HCT116 (cell line): ENCODE measurements at regions not wholly inside any gene's neighbourhood (a gene's known extent, or its start where the extent isn't known, plus 50 kb on each side); places are given as distances from the start of the nearest gene placed in this dataset.

Experiments used
- ATAC-seq: fragments of 200-7000 bp; cut with Tn5 transposase; 2 replicates; pipeline ENCODE4 v1.9.1; 2020; ENCODE audit warnings: mild to moderate bottlenecking, moderate library complexity
- BruUV-seq: library from RNA; stranded (reverse); fragments of 400-500 nt; replicated peaks from 2 replicates; lab custom pipeline; 2021; lab: Mats Ljungman, UMichigan
- CTCF ChIA-PET: fragments of 300-600 bp; sonication (Branson Sonifier 250); formaldehyde crosslinking; loops from one replicate; lab custom pipeline; 2021; ENCODE audit warnings: antibody characterized with exemption; lab: Charles Lee
- POLR2A ChIA-PET: fragments of 300-600, 350-600 bp; sonication (Branson Sonifier 250); formaldehyde crosslinking; loops from one replicate; lab custom pipeline; 2021; ENCODE audit warnings: antibody characterized with exemption; lab: Charles Lee
- RAD21 ChIA-PET, 2 experiments: fragments of 300-600 bp; sonication (Branson Sonifier 250); formaldehyde crosslinking; loops; one replicate each; lab custom pipeline; 2023; ENCODE audit warnings: low total read pairs in 2 of 2; ENCODE audit not compliant: uncharacterized antibody in 2 of 2, unreplicated experiment in 2 of 2, low non-redundant PET in 1 of 2; lab: Charles Lee
- DNase-seq: peaks from one replicate; pipeline ENCODE4 v3.0.0-alpha.2; 2010; ENCODE audit warnings: low read depth, low spot score
- H2AFZ ChIP-seq: fragments of 200-600 bp; shearing (Covaris generic), sonication (generic); 2 replicates; pipeline ENCODE4 v1.6.1; 2017; ENCODE audit warnings: low read depth, mixed run types, mixed read lengths, antibody characterized with exemption, low read length; ENCODE audit not compliant: poor library complexity, severe bottlenecking
- H3K27ac ChIP-seq: 2 replicates; pipeline ENCODE4 v1.5.1; 2012; ENCODE audit warnings: low read depth, low read length
- H3K27me3 ChIP-seq: fragments of 200-600 bp; sonication (generic); 2 replicates; pipeline ENCODE4 v1.6.1; 2016; ENCODE audit warnings: mixed run types, low read length, mixed read lengths; ENCODE audit not compliant: insufficient read depth
- H3K36me3 ChIP-seq, 2 experiments: fragments of 200-500 bp in 1 of 2; fragments of 200-600 bp in 1 of 2; sonication (Bioruptor generic) in 1 of 2; sonication (generic) in 1 of 2; 2 replicates each; pipeline versions ENCODE4 v1.5.1 to v1.6.1; 2014 to 2016; ENCODE audit warnings: low read length in 2 of 2, inconsistent platforms in 1 of 2, mixed read lengths in 1 of 2, mixed run types in 1 of 2; ENCODE audit not compliant: insufficient read depth in 2 of 2, control insufficient read depth in 1 of 2
- H3K4me1 ChIP-seq, 2 experiments: fragments of 200-600 bp in 1 of 2; sonication (generic) in 1 of 2; 2 replicates each; pipeline versions ENCODE4 v1.5.1 to v1.6.1; 2012 to 2017; ENCODE audit warnings: low read length in 2 of 2, inconsistent platforms in 1 of 2, mild to moderate bottlenecking in 1 of 2, mixed read lengths in 1 of 2, mixed run types in 1 of 2, moderate library complexity in 1 of 2; ENCODE audit not compliant: insufficient read depth in 2 of 2, control insufficient read depth in 1 of 2
- H3K4me2 ChIP-seq: fragments of 200-600 bp; sonication (generic); 2 replicates; pipeline ENCODE4 v1.6.1; 2017; ENCODE audit warnings: mixed run types, low read length, mixed read lengths
- H3K4me3 ChIP-seq, 2 experiments: fragments of 200-600 bp in 1 of 2; sonication (generic) in 1 of 2; replicated peaks in 1 of 2; 2 replicates each; pipeline ENCODE4 v1.5.1; 2011 to 2016; ENCODE audit warnings: low read length in 2 of 2, control low read depth in 1 of 2, low read depth in 1 of 2, mild to moderate bottlenecking in 1 of 2, mixed read lengths in 1 of 2, mixed run types in 1 of 2
- H3K79me2 ChIP-seq: fragments of 200-600 bp; sonication (generic); 2 replicates; pipeline ENCODE4 v1.6.1; 2017; ENCODE audit warnings: mild to moderate bottlenecking, mixed run types, low read length, moderate library complexity, mixed read lengths; ENCODE audit not compliant: insufficient read depth
- H3K9ac ChIP-seq: fragments of 200-600 bp; sonication (generic); 2 replicates; pipeline ENCODE4 v1.6.1; 2016; ENCODE audit warnings: low read length, mixed read lengths
- H3K9me2 ChIP-seq: fragments of 200-600 bp; sonication (generic), shearing (Covaris generic); 2 replicates; pipeline ENCODE4 v1.6.1; 2017; ENCODE audit warnings: mixed run types, mild to moderate bottlenecking, moderate library complexity; ENCODE audit not compliant: insufficient read depth
- H3K9me3 ChIP-seq, 2 experiments: fragments of 200-500 bp in 1 of 2; fragments of 200-600 bp in 1 of 2; sonication (Bioruptor generic) in 1 of 2; sonication (generic) in 1 of 2; 2 replicates each; pipeline ENCODE4 v1.6.1; 2014 to 2017; ENCODE audit warnings: low read length in 2 of 2, mixed read lengths in 2 of 2, inconsistent platforms in 1 of 2, low read depth in 1 of 2, mild to moderate bottlenecking in 1 of 2, mixed run types in 1 of 2, moderate library complexity in 1 of 2; ENCODE audit not compliant: control insufficient read depth in 1 of 2, insufficient read depth in 1 of 2
- H4K20me1 ChIP-seq: fragments of 200-600 bp; sonication (generic), shearing (Covaris generic); 2 replicates; pipeline ENCODE4 v1.6.1; 2017; ENCODE audit warnings: mixed run types, mild to moderate bottlenecking, moderate library complexity; ENCODE audit not compliant: insufficient read depth
- CBX3 ChIP-seq: IDR thresholded peaks from 2 replicates; pipeline ENCODE4 v1.6.1; 2012; ENCODE audit warnings: low read depth
- CEBPB ChIP-seq: IDR thresholded peaks from 2 replicates; pipeline ENCODE4 v1.6.1; 2012; ENCODE audit warnings: low read depth
- EGR1 ChIP-seq: IDR thresholded peaks from 2 replicates; pipeline ENCODE4 v1.6.1; 2012; ENCODE audit warnings: low read depth
- ELF1 ChIP-seq: IDR thresholded peaks from 2 replicates; pipeline ENCODE4 v1.6.1; 2012; ENCODE audit warnings: low read depth, borderline replicate concordance
- EZH2phosphoT487 ChIP-seq: fragments of 200-600 bp; IDR thresholded peaks from 2 replicates; pipeline ENCODE4 v1.6.1; 2018; ENCODE audit warnings: antibody characterized with exemption, borderline replicate concordance
- FOSL1 ChIP-seq: IDR thresholded peaks from 2 replicates; pipeline ENCODE4 v1.6.1; 2012; ENCODE audit warnings: low read depth
- POLR2A ChIP-seq: IDR thresholded peaks from 2 replicates; pipeline ENCODE4 v1.7.0; 2011; ENCODE audit warnings: borderline replicate concordance; ENCODE audit not compliant: insufficient read depth, insufficient read length; ENCODE audit errors: extremely low read depth
- POLR2AphosphoS5 ChIP-seq: IDR thresholded peaks from 2 replicates; pipeline ENCODE4 v1.6.1; 2011; ENCODE audit warnings: mild to moderate bottlenecking, low read depth, low read length, moderate library complexity
- SIN3A ChIP-seq: IDR thresholded peaks from 2 replicates; pipeline ENCODE4 v1.6.1; 2012; ENCODE audit warnings: low read depth
- SRF ChIP-seq: IDR thresholded peaks from 2 replicates; pipeline ENCODE4 v1.6.1; 2012; ENCODE audit warnings: low read depth
- YY1 ChIP-seq: IDR thresholded peaks from 2 replicates; pipeline ENCODE4 v1.6.1; 2011; ENCODE audit warnings: low read length, low read depth, moderate library complexity, mild to moderate bottlenecking; ENCODE audit not compliant: insufficient replicate concordance; ENCODE audit errors: extremely low read depth
- ZFX ChIP-seq: fragments of 450-650 bp; IDR thresholded peaks from 2 replicates; pipeline ENCODE4 v1.6.1; 2017
- ZNF274 ChIP-seq: fragments of 200-500 bp; sonication (Bioruptor generic); IDR thresholded peaks from 2 replicates; pipeline ENCODE4 v1.6.1; 2014; ENCODE audit warnings: mild to moderate bottlenecking, low read depth, low read length, inconsistent platforms
- intact Hi-C: fragments of 100-400 bp; cut with micrococcal nuclease; formaldehyde crosslinking; loops from 2 replicates; pipeline ENCODE4 v1.10.0; 2022
- TF ChIP-seq, protein P1 (sequence below): IDR thresholded peaks from 2 replicates; pipeline ENCODE4 v1.6.1; 2012
- TF ChIP-seq, protein P2 (sequence below), 3 experiments: fragments of 200-600 bp in 1 of 3; sonication (generic) in 1 of 3; IDR thresholded peaks in 2 of 3; conservative IDR thresholded peaks in 1 of 3; 2 replicates each; pipeline ENCODE4 v1.5.1; 2012 to 2017; ENCODE audit warnings: low read depth in 2 of 3, low read length in 2 of 3, antibody characterized with exemption in 1 of 3, borderline replicate concordance in 1 of 3, control low read depth in 1 of 3, mild to moderate bottlenecking in 1 of 3, mixed read lengths in 1 of 3, mixed run types in 1 of 3, moderate library complexity in 1 of 3; ENCODE audit not compliant: insufficient read depth in 1 of 3
- TF ChIP-seq, protein P3 (sequence below): IDR thresholded peaks from 2 replicates; pipeline ENCODE4 v1.6.1; 2012; ENCODE audit warnings: low read depth

DNA sequence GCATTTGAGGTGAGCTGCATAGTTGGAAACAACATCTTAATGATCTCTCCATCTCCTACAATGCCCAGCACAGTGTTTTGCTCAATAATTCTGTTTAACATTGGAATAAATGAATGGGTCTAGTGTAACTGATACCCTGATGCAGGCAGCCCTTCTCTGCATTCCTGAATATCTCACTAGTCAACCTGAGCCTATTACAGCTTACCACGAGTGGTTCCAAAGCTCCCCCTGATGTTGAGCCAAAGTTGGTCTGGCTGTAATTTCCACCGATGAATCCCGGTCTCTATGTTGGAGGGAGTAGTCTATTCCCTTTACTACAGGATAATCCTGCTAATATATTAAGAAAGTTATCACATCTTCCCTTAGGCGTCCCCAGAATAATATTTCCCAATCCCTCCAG, 63.8 kb downstream of the ZBTB18 start:
- RAD21 ChIA-PET = no interaction called here
- TF ChIP-seq CEBPB = no peak
- TF ChIP-seq, protein P1, sequence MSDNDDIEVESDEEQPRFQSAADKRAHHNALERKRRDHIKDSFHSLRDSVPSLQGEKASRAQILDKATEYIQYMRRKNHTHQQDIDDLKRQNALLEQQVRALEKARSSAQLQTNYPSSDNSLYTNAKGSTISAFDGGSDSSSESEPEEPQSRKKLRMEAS = no peak
- no peak for TF ChIP-seq ZFX
- TF ChIP-seq SIN3A = no peak
- TF ChIP-seq POLR2AphosphoS5 = no peak
- no peak for TF ChIP-seq EZH2phosphoT487
- TF ChIP-seq ZNF274 = no peak
- no peak for TF ChIP-seq CBX3
- no peak for TF ChIP-seq EGR1
- TF ChIP-seq ELF1 = no peak
- no peak for TF ChIP-seq FOSL1
- TF ChIP-seq, protein P2, sequence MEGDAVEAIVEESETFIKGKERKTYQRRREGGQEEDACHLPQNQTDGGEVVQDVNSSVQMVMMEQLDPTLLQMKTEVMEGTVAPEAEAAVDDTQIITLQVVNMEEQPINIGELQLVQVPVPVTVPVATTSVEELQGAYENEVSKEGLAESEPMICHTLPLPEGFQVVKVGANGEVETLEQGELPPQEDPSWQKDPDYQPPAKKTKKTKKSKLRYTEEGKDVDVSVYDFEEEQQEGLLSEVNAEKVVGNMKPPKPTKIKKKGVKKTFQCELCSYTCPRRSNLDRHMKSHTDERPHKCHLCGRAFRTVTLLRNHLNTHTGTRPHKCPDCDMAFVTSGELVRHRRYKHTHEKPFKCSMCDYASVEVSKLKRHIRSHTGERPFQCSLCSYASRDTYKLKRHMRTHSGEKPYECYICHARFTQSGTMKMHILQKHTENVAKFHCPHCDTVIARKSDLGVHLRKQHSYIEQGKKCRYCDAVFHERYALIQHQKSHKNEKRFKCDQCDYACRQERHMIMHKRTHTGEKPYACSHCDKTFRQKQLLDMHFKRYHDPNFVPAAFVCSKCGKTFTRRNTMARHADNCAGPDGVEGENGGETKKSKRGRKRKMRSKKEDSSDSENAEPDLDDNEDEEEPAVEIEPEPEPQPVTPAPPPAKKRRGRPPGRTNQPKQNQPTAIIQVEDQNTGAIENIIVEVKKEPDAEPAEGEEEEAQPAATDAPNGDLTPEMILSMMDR (IDR thresholded peaks at IDR 0.05 in 2 of 3, conservative IDR thresholded peaks at IDR 0.05 in 1 of 3; ENCODE audit: borderline replicate concordance in 1 of 3, insufficient read depth in 1 of 3, low read depth in 2 of 3, low read length in 2 of 3) = no peak
- no peak for TF ChIP-seq SRF
- TF ChIP-seq, protein P3, sequence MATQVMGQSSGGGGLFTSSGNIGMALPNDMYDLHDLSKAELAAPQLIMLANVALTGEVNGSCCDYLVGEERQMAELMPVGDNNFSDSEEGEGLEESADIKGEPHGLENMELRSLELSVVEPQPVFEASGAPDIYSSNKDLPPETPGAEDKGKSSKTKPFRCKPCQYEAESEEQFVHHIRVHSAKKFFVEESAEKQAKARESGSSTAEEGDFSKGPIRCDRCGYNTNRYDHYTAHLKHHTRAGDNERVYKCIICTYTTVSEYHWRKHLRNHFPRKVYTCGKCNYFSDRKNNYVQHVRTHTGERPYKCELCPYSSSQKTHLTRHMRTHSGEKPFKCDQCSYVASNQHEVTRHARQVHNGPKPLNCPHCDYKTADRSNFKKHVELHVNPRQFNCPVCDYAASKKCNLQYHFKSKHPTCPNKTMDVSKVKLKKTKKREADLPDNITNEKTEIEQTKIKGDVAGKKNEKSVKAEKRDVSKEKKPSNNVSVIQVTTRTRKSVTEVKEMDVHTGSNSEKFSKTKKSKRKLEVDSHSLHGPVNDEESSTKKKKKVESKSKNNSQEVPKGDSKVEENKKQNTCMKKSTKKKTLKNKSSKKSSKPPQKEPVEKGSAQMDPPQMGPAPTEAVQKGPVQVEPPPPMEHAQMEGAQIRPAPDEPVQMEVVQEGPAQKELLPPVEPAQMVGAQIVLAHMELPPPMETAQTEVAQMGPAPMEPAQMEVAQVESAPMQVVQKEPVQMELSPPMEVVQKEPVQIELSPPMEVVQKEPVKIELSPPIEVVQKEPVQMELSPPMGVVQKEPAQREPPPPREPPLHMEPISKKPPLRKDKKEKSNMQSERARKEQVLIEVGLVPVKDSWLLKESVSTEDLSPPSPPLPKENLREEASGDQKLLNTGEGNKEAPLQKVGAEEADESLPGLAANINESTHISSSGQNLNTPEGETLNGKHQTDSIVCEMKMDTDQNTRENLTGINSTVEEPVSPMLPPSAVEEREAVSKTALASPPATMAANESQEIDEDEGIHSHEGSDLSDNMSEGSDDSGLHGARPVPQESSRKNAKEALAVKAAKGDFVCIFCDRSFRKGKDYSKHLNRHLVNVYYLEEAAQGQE = no peak
- TF ChIP-seq POLR2A = no peak
- no peak for TF ChIP-seq YY1
- TF ChIP-seq, all 23 proteins: peak for 0
- no peaks in the 10 kb centered on the region for H3K9me3 ChIP-seq
- no peak for DNase-seq
- POLR2A ChIA-PET = no interaction called here
- H3K27ac ChIP-seq = no peak overlapping the region
- intact Hi-C loops = no loop called here
- no peak overlapping the region for H3K4me3 ChIP-seq
- no TSS peak for BruUV-seq
- H4K20me1 ChIP-seq = no peaks in the 10 kb centered on the region
- no peaks in the 10 kb centered on the region for H3K9me2 ChIP-seq
- ATAC-seq = no peak
- CTCF ChIA-PET = no interaction called here
- no peaks in the 10 kb centered on the region for H3K4me1 ChIP-seq
- no peak overlapping the region for H3K4me2 ChIP-seq
- H3K79me2 ChIP-seq = no peaks in the 10 kb centered on the region
- H3K27me3 ChIP-seq = peaks cover 84% of the 10 kb centered on the region
- H3K9ac ChIP-seq = no peak overlapping the region
- no peaks in the 10 kb centered on the region for H3K36me3 ChIP-seq
- no peak overlapping the region for H2AFZ ChIP-seq
